ENCODE measurements at regions not wholly inside any gene's neighbourhood (a gene's known extent, or its start where the extent isn't known, plus 50 kb on each side); places are given as distances from the start of the nearest gene placed in this dataset.

- TF ChIP-seq ZNF24 (IDR thresholded peaks at IDR 0.05) (no peak), ZNF766 (CRISPR knock-in tag; conservative IDR thresholded peaks at IDR 0.05) (no peak)
- no CpG with 5 or more reads among the region's 4 CpGs for WGBS (ENCODE audit: insufficient coverage, low coverage, missing lambda C conversion rate)
Measured at GRCh38 chr9:31490551-31491106, 893.8 kb upstream of the ACO1 start.

GRCh38 chr9:31492229-31492628, 892.2 kb upstream of the ACO1 start:
- Histone ChIP-seq H3K4me1 (replicated peaks in 1 of 2; ENCODE audit: control insufficient read depth in 2 of 2, insufficient read depth in 2 of 2, low read length in 2 of 2) (no peaks in the 10 kb centered on the region), H2AFZ (ENCODE audit: low read depth, low read length) (no peak overlapping the region), H3K79me2 (ENCODE audit: control insufficient read depth, insufficient read depth, low read length) (no peaks in the 10 kb centered on the region), H3K9me3 (replicated peaks; ENCODE audit: control insufficient read depth, insufficient read depth, low read depth, low read length) (no peaks in the 10 kb centered on the region), H3K36me3 (ENCODE audit: control insufficient read depth, insufficient read depth, low read length) (no peaks in the 10 kb centered on the region), H3K9me1 (ENCODE audit: control insufficient read depth, insufficient read depth, low read length) (no peaks in the 10 kb centered on the region), H3K4me2 (ENCODE audit: insufficient read depth, low read length) (no peak overlapping the region), H3K27me3 (ENCODE audit: control insufficient read depth in 2 of 2, insufficient read depth in 2 of 2, low read length in 2 of 2) (no peaks in the 10 kb centered on the region), H3K27ac (ENCODE audit: extremely low read depth, low read depth, low read length) (no peak overlapping the region), H3K9ac (ENCODE audit: insufficient read depth in 1 of 2, low read depth in 2 of 2, low read length in 2 of 2) (no peak overlapping the region), H3K4me3 (no peak overlapping the region), H4K20me1 (replicated peaks; ENCODE audit: control insufficient read depth, insufficient read depth, low read length) (no peaks in the 10 kb centered on the region)
- no peak for TF ChIP-seq AFF1 (IDR thresholded peaks at IDR 0.05; ENCODE audit: low read depth in 1 of 2, partially characterized antibody in 2 of 2)
- TF ChIP-seq FOXA1 (IDR thresholded peaks at IDR 0.05; ENCODE audit: borderline replicate concordance): no peak
- no peak for TF ChIP-seq FOXP4 (CRISPR knock-in tag; IDR thresholded peaks at IDR 0.05; ENCODE audit: borderline replicate concordance)
- TF ChIP-seq BRF1 (IDR thresholded peaks at IDR 0.05; ENCODE audit: borderline replicate concordance, extremely low read depth, insufficient read length): no peak
- no peak for TF ChIP-seq ZNF436 (CRISPR knock-in tag; IDR thresholded peaks at IDR 0.05)
- ATAC-seq (no peak), DNase-seq (ENCODE audit: extremely low read depth in 1 of 4, low spot score in 3 of 4) (no peak), FAIRE-seq (no peak)
- CTCF ChIA-PET (ENCODE audit: low intra/inter-chr PET ratio): no interaction called here
- POLR2A ChIA-PET: no interaction called here
- in situ Hi-C loops (cut with MboI): no loop called here
- no CpG with 5 or more reads among the region's 1 CpG for WGBS (ENCODE audit: insufficient coverage, low coverage, missing lambda C conversion rate)
- intact Hi-C loops (cut with micrococcal nuclease): no loop called here
- no TSS peak for BruUV-seq (replicated peaks)

More at GRCh38 chr9:31490551-31491106, 893.8 kb upstream of the ACO1 start:
- Histone ChIP-seq H3K9me1 (ENCODE audit: control insufficient read depth, insufficient read depth, low read length) (no peaks in the 10 kb centered on the region), H3K4me3 (no peak overlapping the region), H3K27me3 (ENCODE audit: control insufficient read depth in 2 of 2, insufficient read depth in 2 of 2, low read length in 2 of 2) (no peaks in the 10 kb centered on the region), H2AFZ (ENCODE audit: low read depth, low read length) (no peak overlapping the region), H3K9me3 (replicated peaks; ENCODE audit: control insufficient read depth, insufficient read depth, low read depth, low read length) (no peaks in the 10 kb centered on the region), H3K9ac (ENCODE audit: insufficient read depth in 1 of 2, low read depth in 2 of 2, low read length in 2 of 2) (no peak overlapping the region), H3K27ac (ENCODE audit: extremely low read depth, low read depth, low read length) (no peak overlapping the region), H3K4me2 (ENCODE audit: insufficient read depth, low read length) (no peak overlapping the region), H4K20me1 (replicated peaks; ENCODE audit: control insufficient read depth, insufficient read depth, low read length) (no peaks in the 10 kb centered on the region), H3K36me3 (ENCODE audit: control insufficient read depth, insufficient read depth, low read length) (no peaks in the 10 kb centered on the region), H3K79me2 (ENCODE audit: control insufficient read depth, insufficient read depth, low read length) (no peaks in the 10 kb centered on the region), H3K4me1 (replicated peaks in 1 of 2; ENCODE audit: control insufficient read depth in 2 of 2, insufficient read depth in 2 of 2, low read length in 2 of 2) (no peaks in the 10 kb centered on the region)
- DNase-seq (ENCODE audit: extremely low read depth in 1 of 4, low spot score in 3 of 4): no peak
- no peak for FAIRE-seq
- ChIA-PET POLR2A (no interaction called here), CTCF (ENCODE audit: low intra/inter-chr PET ratio) (no interaction called here)
- in situ Hi-C loops (cut with MboI): no loop called here
- ATAC-seq: no peak
- BruUV-seq (replicated peaks): no TSS peak
- intact Hi-C loops (cut with micrococcal nuclease): no loop called here

Data from K562 (cell line).